Colonic mucosa (tissue), 4 donors: ENCODE measurements at regions not wholly inside any gene's neighbourhood (a gene's known extent, or its start where the extent isn't known, plus 50 kb on each side); places are given as distances from the start of the nearest gene placed in this dataset.

ENCODE experiments used
- DNase-seq: peaks from one replicate; pipeline ENCODE4 v3.0.0-alpha.2; 2020
- H3K27ac ChIP-seq: fragments of 200-600 bp; one replicate; pipeline ENCODE4 v1.8.0; 2021
- H3K27me3 ChIP-seq: fragments of 200-600 bp; one replicate; pipeline ENCODE4 v1.8.0; 2021
- H3K36me3 ChIP-seq: fragments of 200-600 bp; one replicate; pipeline ENCODE4 v1.8.0; 2021
- H3K4me1 ChIP-seq: fragments of 200-600 bp; one replicate; pipeline ENCODE4 v1.8.0; 2021; ENCODE audit warnings: mild to moderate bottlenecking
- H3K4me3 ChIP-seq: fragments of 200-600 bp; one replicate; pipeline ENCODE4 v1.8.0; 2021
- H3K9ac ChIP-seq, 2 donors: one replicate each; pipeline ENCODE4 v1.7.0; 2013; ENCODE audit warnings: control low read depth in 2 of 2, low read depth in 2 of 2, low read length in 2 of 2
- H3K9me3 ChIP-seq: fragments of 200-600 bp; one replicate; pipeline ENCODE4 v1.8.0; 2021
- intact Hi-C: fragments of 100-400 bp; cut with DNase I; formaldehyde crosslinking; loops from one replicate; pipeline ENCODE4 v1.14.1; 2022
- TF ChIP-seq, protein P1 (sequence below): fragments of 200-600 bp; IDR thresholded peaks from one replicate; pipeline ENCODE4 v1.8.0; 2022; ENCODE audit warnings: antibody characterized with exemption, mild to moderate bottlenecking
- donor health status: healthy.
- donor health status: DM: no; HTN: no; CAD: no.
- donor health status: DM: no; HTN: no; CAD: no.

DNA sequence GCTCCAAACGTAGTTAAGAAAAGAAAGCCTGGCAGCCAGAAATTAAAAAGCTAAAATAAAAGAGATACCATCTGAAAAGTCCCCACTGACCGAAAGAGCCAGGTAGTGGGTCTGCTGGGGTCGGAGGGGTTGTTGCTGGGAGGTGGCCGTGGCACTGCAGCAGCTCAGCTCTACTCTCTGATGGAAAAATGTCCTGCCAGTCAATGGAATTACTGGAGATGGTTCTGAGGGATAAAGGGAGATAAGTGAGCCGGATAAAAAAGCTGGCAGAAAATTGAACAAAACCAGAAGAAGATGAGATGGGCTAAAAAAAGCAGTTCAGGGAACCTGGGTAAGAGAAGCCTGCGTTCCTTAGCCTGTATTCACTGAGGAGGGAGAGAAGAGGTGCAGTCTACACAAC is 202.8 kb downstream of the SREK1 start:
- Histone ChIP-seq H3K27ac (no peak overlapping the region), H3K9me3 (no peaks in the 10 kb centered on the region), H3K36me3 (no peaks in the 10 kb centered on the region), H3K4me1 (no peaks in the 10 kb centered on the region), H3K9ac (no peak overlapping the region), H3K27me3 (no peaks in the 10 kb centered on the region), H3K4me3 (no peak overlapping the region)
- intact Hi-C loops: no loop called here
- TF ChIP-seq, protein P1, sequence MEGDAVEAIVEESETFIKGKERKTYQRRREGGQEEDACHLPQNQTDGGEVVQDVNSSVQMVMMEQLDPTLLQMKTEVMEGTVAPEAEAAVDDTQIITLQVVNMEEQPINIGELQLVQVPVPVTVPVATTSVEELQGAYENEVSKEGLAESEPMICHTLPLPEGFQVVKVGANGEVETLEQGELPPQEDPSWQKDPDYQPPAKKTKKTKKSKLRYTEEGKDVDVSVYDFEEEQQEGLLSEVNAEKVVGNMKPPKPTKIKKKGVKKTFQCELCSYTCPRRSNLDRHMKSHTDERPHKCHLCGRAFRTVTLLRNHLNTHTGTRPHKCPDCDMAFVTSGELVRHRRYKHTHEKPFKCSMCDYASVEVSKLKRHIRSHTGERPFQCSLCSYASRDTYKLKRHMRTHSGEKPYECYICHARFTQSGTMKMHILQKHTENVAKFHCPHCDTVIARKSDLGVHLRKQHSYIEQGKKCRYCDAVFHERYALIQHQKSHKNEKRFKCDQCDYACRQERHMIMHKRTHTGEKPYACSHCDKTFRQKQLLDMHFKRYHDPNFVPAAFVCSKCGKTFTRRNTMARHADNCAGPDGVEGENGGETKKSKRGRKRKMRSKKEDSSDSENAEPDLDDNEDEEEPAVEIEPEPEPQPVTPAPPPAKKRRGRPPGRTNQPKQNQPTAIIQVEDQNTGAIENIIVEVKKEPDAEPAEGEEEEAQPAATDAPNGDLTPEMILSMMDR: no peak
- DNase-seq: no peak

DNA sequence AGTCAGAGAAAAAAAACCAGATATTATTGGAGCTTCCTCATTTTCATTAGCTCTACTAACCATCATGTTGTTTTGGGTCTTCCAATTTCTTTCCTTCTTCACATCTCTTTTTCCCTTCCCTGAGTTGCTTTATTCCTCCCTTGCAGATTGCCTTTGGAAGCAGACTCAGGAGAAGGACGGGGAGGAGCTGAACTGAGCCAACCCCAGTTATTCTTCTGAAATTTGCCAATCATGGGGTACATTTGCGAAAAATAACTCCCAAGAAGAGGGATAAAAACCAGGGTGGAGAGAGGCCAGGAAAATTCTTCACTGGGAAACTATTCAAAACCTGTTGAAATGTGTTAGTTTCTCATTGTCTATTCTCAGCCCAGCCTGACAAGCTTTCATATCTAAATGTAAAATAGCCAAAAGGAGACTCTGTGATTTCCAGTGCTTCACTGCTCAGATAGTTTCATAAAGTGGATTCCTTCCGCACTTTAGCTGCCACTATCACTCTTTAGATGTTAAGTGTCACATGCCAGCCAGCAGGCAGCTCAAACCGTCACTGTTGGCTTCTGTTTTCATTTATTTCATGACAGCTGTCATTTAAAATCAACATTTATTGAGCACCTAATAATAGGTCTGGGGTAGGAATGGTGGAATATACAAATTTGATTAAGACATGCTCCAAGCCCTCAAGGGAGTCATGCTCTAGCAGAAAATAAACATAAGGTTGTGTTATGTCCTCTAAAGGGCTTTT is 204.5 kb downstream of the SREK1 start:
- Histone ChIP-seq H3K4me3 (no peak overlapping the region), H3K27ac (no peak overlapping the region), H3K9ac (no peak overlapping the region), H3K9me3 (no peaks in the 10 kb centered on the region), H3K36me3 (no peaks in the 10 kb centered on the region), H3K27me3 (no peaks in the 10 kb centered on the region), H3K4me1 (no peaks in the 10 kb centered on the region)
- no peak for DNase-seq
- intact Hi-C loops: no loop called here
- TF ChIP-seq, protein P1: no peak

DNA sequence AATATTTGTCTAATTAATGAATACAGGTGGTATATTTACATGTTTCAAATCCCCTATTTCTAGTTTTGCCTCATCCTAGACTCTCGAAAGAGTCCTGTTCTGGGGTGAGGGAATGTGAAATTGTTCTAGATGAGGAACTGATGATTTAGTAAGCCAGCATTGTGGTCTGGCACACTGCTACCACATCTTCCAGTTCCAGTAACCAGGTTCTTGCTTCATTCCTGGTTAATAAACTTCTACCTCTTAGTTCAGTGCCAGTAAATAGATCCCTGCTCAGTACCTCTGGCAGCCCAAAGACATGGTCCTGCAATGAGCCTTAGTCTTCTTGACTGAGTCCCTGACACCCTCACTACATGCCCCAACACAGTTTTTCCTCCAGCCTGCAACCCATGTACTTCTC is 207.7 kb downstream of the SREK1 start:
- intact Hi-C loops: no loop called here
- H3K4me3 ChIP-seq: no peak overlapping the region
- H3K27ac ChIP-seq: no peak overlapping the region
- H3K36me3 ChIP-seq: no peaks in the 10 kb centered on the region
- no peaks in the 10 kb centered on the region for H3K9me3 ChIP-seq
- H3K9ac ChIP-seq: no peak overlapping the region
- H3K27me3 ChIP-seq: no peaks in the 10 kb centered on the region
- TF ChIP-seq, protein P1: no peak
- DNase-seq: no peak
- no peaks in the 10 kb centered on the region for H3K4me1 ChIP-seq

DNA sequence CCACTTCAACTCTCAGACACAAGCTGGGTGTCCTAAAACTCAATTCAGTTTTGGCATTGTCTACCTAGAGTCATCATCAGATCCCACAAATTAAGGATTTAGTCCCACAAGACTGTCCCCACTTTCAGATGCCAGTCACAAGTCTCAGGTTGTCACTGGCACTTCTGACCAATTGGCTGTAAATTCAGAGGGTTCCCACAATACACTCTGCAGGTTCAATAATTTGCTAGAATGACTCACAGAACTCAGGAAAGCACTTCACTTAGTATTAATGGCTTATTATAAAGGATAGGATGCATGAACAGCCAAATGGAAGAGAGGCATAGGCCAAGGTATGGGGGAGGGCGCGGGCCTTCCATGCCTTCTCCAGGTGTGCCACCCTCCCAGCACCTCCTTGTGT is 209.1 kb downstream of the SREK1 start:
- H3K9me3 ChIP-seq: no peaks in the 10 kb centered on the region
- intact Hi-C loops: no loop called here
- TF ChIP-seq, protein P1: no peak
- H3K4me3 ChIP-seq: no peak overlapping the region
- no peak overlapping the region for H3K27ac ChIP-seq
- no peaks in the 10 kb centered on the region for H3K36me3 ChIP-seq
- no peak for DNase-seq
- no peak overlapping the region for H3K9ac ChIP-seq
- H3K27me3 ChIP-seq: no peaks in the 10 kb centered on the region
- H3K4me1 ChIP-seq: no peaks in the 10 kb centered on the region

DNA sequence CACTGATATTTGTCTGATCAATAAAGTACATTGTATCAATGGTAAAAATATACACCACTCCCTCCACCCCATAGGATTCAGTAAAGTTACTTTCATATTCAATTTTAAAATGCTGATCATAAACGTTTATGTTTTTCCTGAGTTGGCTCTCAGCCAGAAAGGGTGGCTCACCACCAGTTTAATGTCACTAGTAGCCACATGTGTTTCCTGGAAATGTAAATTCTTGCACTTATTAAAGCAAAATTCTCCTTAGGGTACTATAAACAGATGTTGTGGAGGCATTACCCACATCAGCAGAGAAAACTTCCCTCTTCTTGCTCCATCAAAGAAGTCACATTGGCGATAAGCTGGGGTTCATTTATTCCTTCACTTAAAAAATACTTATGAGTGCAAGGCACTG is 210.3 kb downstream of the SREK1 start:
- Histone ChIP-seq H3K9ac (no peak overlapping the region), H3K36me3 (no peaks in the 10 kb centered on the region), H3K4me1 (no peaks in the 10 kb centered on the region), H3K27me3 (no peaks in the 10 kb centered on the region), H3K9me3 (no peaks in the 10 kb centered on the region), H3K4me3 (no peak overlapping the region), H3K27ac (no peak overlapping the region)
- intact Hi-C loops: no loop called here
- DNase-seq: no peak
- TF ChIP-seq, protein P1: no peak
